Mesenchymal stem cell (in vitro differentiated cells and primary cell): ENCODE measurements at regions not wholly inside any gene's neighbourhood (a gene's known extent, or its start where the extent isn't known, plus 50 kb on each side); places are given as distances from the start of the nearest gene placed in this dataset.
"Not testable (repeated sequence)": the region's sequence is repeated elsewhere in the genome, so short reads cannot be mapped to it uniquely, and the experiment has no call there.

Source experiments
- DNase-seq: peaks from one replicate; pipeline ENCODE4 v3.0.0-alpha.2; 2013
- H2AFZ ChIP-seq: one replicate; pipeline ENCODE4 v1.6.1; 2013; ENCODE audit warnings: low read depth, mild to moderate bottlenecking, control low read depth, inconsistent platforms, low read length, moderate library complexity
- H2AK5ac ChIP-seq: 2 replicates; pipeline ENCODE4 v1.6.1; 2013; ENCODE audit warnings: low read length, moderate library complexity, mild to moderate bottlenecking, inconsistent platforms; ENCODE audit not compliant: severe bottlenecking
- H2BK120ac ChIP-seq: one replicate; pipeline ENCODE4 v1.6.1; 2013; ENCODE audit warnings: low read depth, mild to moderate bottlenecking, inconsistent platforms, low read length, moderate library complexity
- H2BK12ac ChIP-seq, 2 experiments: one replicate each; pipeline ENCODE4 v1.6.1; 2013; ENCODE audit warnings: inconsistent platforms in 2 of 2, low read length in 2 of 2, mild to moderate bottlenecking in 2 of 2, moderate library complexity in 2 of 2, control low read depth in 1 of 2
- H2BK15ac ChIP-seq: one replicate; pipeline ENCODE4 v1.6.1; 2013; ENCODE audit warnings: mild to moderate bottlenecking, low read depth, inconsistent platforms; ENCODE audit not compliant: poor library complexity, severe bottlenecking
- H2BK5ac ChIP-seq: 2 replicates; pipeline ENCODE4 v1.6.1; 2013; ENCODE audit warnings: low read depth, mild to moderate bottlenecking, low read length, control low read depth, inconsistent platforms; ENCODE audit not compliant: poor library complexity, severe bottlenecking
- H3K14ac ChIP-seq, 2 experiments: one replicate each; pipeline ENCODE4 v1.6.1; 2013; ENCODE audit warnings: inconsistent platforms in 2 of 2, low read length in 2 of 2, control low read depth in 1 of 2, mild to moderate bottlenecking in 1 of 2, moderate library complexity in 1 of 2
- H3K18ac ChIP-seq, 2 experiments: one replicate each; pipeline ENCODE4 v1.6.1; 2013; ENCODE audit warnings: inconsistent platforms in 2 of 2, low read length in 2 of 2, control low read depth in 1 of 2, low read depth in 1 of 2, mild to moderate bottlenecking in 1 of 2
- H3K23ac ChIP-seq, 2 experiments: one replicate each; pipeline ENCODE4 v1.6.1; 2013; ENCODE audit warnings: inconsistent platforms in 2 of 2, low read length in 2 of 2, mild to moderate bottlenecking in 2 of 2, moderate library complexity in 2 of 2, control low read depth in 1 of 2
- H3K27ac ChIP-seq: 2 replicates; pipeline ENCODE4 v1.5.1; 2013; ENCODE audit warnings: mild to moderate bottlenecking, moderate library complexity, low read length, control low read depth, inconsistent platforms; ENCODE audit not compliant: poor library complexity, severe bottlenecking
- H3K27me3 ChIP-seq, 2 experiments: 2 replicates each; pipeline versions ENCODE4 v1.6.1 to v1.7.0; 2013; ENCODE audit warnings: low read length in 2 of 2, mild to moderate bottlenecking in 2 of 2, moderate library complexity in 2 of 2, control low read depth in 1 of 2, inconsistent platforms in 1 of 2; ENCODE audit not compliant: control insufficient read depth in 1 of 2, insufficient read depth in 1 of 2
- H3K36me3 ChIP-seq, 2 experiments: 2 replicates each; pipeline versions ENCODE4 v1.6.1 to v1.7.0; 2013; ENCODE audit warnings: low read length in 2 of 2, control low read depth in 1 of 2, inconsistent platforms in 1 of 2, low read depth in 1 of 2, mild to moderate bottlenecking in 1 of 2; ENCODE audit not compliant: insufficient read depth in 2 of 2, control insufficient read depth in 1 of 2
- H3K4ac ChIP-seq, 2 experiments: one replicate each; pipeline ENCODE4 v1.6.1; 2013; ENCODE audit warnings: inconsistent platforms in 2 of 2, low read length in 2 of 2, mild to moderate bottlenecking in 2 of 2, moderate library complexity in 2 of 2, control low read depth in 1 of 2, low read depth in 1 of 2
- H3K4me1 ChIP-seq: 2 replicates; pipeline ENCODE4 v1.6.1; 2013; ENCODE audit warnings: low read depth, low read length, control low read depth; ENCODE audit not compliant: control insufficient read depth, insufficient read depth
- H3K4me2 ChIP-seq: 2 replicates; pipeline ENCODE4 v1.6.1; 2013; ENCODE audit warnings: low read length, mild to moderate bottlenecking, inconsistent platforms; ENCODE audit not compliant: poor library complexity, severe bottlenecking
- H3K4me3 ChIP-seq, 2 experiments: 2 replicates each; pipeline versions ENCODE4 v1.5.1 to v1.7.0; 2013; ENCODE audit warnings: low read length in 2 of 2, mild to moderate bottlenecking in 2 of 2, control low read depth in 1 of 2, low read depth in 1 of 2; ENCODE audit not compliant: insufficient read depth in 1 of 2
- H3K79me1 ChIP-seq: replicated peaks from 2 replicates; pipeline ENCODE4 v1.6.1; 2013; ENCODE audit warnings: mild to moderate bottlenecking, control low read depth, low read length, inconsistent platforms; ENCODE audit not compliant: poor library complexity, severe bottlenecking
- H3K9ac ChIP-seq: 2 replicates; pipeline ENCODE4 v1.7.0; 2013; ENCODE audit warnings: mild to moderate bottlenecking, low read length, moderate library complexity
- H3K9me3 ChIP-seq: 2 replicates; pipeline ENCODE4 v1.7.0; 2013; ENCODE audit warnings: mild to moderate bottlenecking, low read length; ENCODE audit not compliant: control insufficient read depth
- H4K8ac ChIP-seq: one replicate; pipeline ENCODE4 v1.6.1; 2013; ENCODE audit warnings: inconsistent platforms, mild to moderate bottlenecking, low read length, moderate library complexity
- H4K91ac ChIP-seq: one replicate; pipeline ENCODE4 v1.6.1; 2013; ENCODE audit warnings: mild to moderate bottlenecking, low read length, inconsistent platforms
- WGBS: methylation state at CpG from one replicate; pipeline ENCODE4 v1.1.7; 2013; ENCODE audit warnings: mixed read lengths; 5-methylcytosine and 5-hydroxymethylcytosine counted together

DNA sequence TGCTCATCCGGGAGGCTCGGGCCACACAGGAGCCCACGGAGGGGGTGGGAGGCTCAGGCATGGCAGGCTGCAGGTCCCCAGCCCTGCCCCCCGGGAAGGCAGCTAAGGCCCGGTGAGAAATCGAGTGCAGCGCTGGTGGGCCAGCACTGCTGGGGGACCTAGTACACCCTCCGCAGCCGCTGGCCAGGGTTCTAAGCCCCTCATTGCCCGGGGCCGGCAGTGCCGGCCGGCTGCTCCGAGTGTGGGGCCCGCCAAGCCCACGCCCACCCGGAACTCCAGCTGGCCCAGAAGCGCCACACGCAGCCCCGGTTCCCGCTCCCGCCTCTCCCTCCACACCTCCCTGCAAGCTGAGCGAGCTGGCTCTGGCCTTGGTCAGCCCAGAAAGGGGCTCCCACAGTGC lies 183.6 kb upstream of the ROBO1 start:
- not testable (repeated sequence) for H2BK5ac ChIP-seq, H2AFZ ChIP-seq, H2AK5ac ChIP-seq, H4K8ac ChIP-seq, H3K4ac ChIP-seq, H2BK120ac ChIP-seq, H3K23ac ChIP-seq, H3K4me2 ChIP-seq, H3K27me3 ChIP-seq, H2BK12ac ChIP-seq, H4K91ac ChIP-seq, H3K79me1 ChIP-seq, H3K4me1 ChIP-seq, H3K27ac ChIP-seq, H3K9me3 ChIP-seq, H3K9ac ChIP-seq, H3K36me3 ChIP-seq, H3K18ac ChIP-seq, DNase-seq, H3K14ac ChIP-seq, H3K4me3 ChIP-seq, H2BK15ac ChIP-seq
- WGBS = 97% methylated on average over 18 of the region's 23 CpGs

DNA sequence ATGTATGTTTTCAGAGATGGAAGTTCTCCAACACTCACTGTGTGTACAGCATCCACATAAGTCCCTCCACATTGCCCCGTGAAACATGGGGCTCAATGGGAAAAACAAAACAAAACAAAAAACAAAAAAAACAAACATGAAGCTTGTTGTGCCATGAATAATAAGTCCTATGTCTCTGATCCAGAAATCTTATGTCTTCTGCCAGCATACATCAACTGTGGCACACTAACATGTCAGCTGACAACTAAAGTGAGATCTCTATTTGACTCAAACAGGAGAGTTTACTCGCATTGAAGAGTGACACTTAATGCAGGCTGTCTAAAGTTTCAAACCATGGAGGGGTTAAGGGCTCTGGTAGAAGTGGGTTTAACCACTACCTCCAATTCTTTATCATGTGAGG lies 180.2 kb upstream of the ROBO1 start:
- H2AFZ ChIP-seq = no peak overlapping the region

DNA sequence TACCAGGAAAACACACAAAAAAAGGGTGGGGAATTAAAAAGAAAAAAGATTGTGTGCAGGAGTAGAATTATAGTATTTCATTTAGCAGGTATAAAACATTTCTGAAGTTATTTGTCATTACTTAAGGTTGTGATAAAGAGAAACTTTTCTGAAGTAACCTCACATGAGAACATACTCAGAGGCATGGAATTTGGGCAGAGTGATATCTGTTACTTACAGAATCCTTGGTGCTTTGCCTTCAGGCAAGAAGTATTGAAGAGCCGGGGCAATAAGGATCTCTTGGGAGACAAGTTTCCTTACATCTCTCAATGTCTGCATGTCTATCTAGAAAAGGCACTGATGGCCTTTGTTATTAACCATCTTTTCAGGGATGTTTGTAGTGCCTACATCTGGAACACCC lies 179.7 kb upstream of the ROBO1 start:
- no peak overlapping the region for H3K4me2 ChIP-seq
- no peak overlapping the region for H3K27ac ChIP-seq
- H3K14ac ChIP-seq = no peak overlapping the region
- H4K8ac ChIP-seq = no peak overlapping the region
- no peak overlapping the region for H3K4me3 ChIP-seq
- no peaks in the 10 kb centered on the region for H3K36me3 ChIP-seq
- no peak overlapping the region for H2BK5ac ChIP-seq
- H2BK120ac ChIP-seq = no peak overlapping the region
- DNase-seq = no peak
- H3K27me3 ChIP-seq = no peaks in the 10 kb centered on the region
- no peak overlapping the region for H2BK15ac ChIP-seq
- no peak overlapping the region for H3K4ac ChIP-seq
- H3K79me1 ChIP-seq = no peaks in the 10 kb centered on the region
- no peak overlapping the region for H2AFZ ChIP-seq
- WGBS = no CpG with 5 or more reads among the region's 1 CpG
- H2AK5ac ChIP-seq = no peak overlapping the region
- H4K91ac ChIP-seq = no peak overlapping the region
- no peak overlapping the region for H3K9ac ChIP-seq
- no peak overlapping the region for H2BK12ac ChIP-seq
- H3K9me3 ChIP-seq = no peaks in the 10 kb centered on the region
- H3K4me1 ChIP-seq = no peaks in the 10 kb centered on the region
- no peak overlapping the region for H3K18ac ChIP-seq
- no peak overlapping the region for H3K23ac ChIP-seq

More for the DNA sequence above, 180.2 kb upstream of the ROBO1 start:
- Histone ChIP-seq H3K9me3 (no peaks in the 10 kb centered on the region), H3K27me3 (no peaks in the 10 kb centered on the region), H3K36me3 (no peaks in the 10 kb centered on the region), H3K4me2 (no peak overlapping the region), H2BK120ac (no peak overlapping the region), H4K91ac (no peak overlapping the region), H2BK15ac (no peak overlapping the region), H3K27ac (no peak overlapping the region), H3K4ac (no peak overlapping the region), H3K4me3 (no peak overlapping the region), H4K8ac (no peak overlapping the region), H3K79me1 (no peaks in the 10 kb centered on the region), H3K4me1 (no peaks in the 10 kb centered on the region), H3K14ac (no peak overlapping the region), H3K9ac (no peak overlapping the region), H2AK5ac (no peak overlapping the region), H2BK5ac (no peak overlapping the region), H2BK12ac (no peak overlapping the region), H3K18ac (no peak overlapping the region), H3K23ac (no peak overlapping the region)
- no peak for DNase-seq
- WGBS = 80% methylated on average over 2 of the region's 2 CpGs

DNA sequence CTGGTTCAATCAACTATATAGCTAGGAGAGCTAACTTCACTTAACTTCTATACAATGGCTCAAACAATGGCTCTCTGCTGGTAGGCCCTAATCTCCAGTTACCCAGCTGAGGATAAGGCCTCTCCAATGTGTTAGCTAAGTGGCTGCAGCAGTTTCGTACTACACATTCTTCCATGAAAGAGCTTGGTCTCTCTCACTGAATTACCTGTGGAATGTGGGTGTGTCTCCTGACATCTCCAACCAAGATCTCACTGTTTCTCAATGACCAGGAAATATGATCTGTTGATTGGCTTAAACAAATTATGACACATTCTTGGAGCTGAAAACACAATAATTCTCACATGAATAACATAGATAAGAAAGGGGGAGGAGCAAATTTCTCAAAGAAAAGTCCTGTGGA lies 169.8 kb upstream of the ROBO1 start:
- no peaks in the 10 kb centered on the region for H3K79me1 ChIP-seq
- H2BK15ac ChIP-seq = no peak overlapping the region
- H3K4me1 ChIP-seq = no peaks in the 10 kb centered on the region
- no peaks in the 10 kb centered on the region for H3K36me3 ChIP-seq
- DNase-seq = no peak
- H2AFZ ChIP-seq = no peak overlapping the region
- no peak overlapping the region for H2BK5ac ChIP-seq
- no peak overlapping the region for H2BK120ac ChIP-seq
- H3K23ac ChIP-seq = no peak overlapping the region
- no peak overlapping the region for H2AK5ac ChIP-seq
- H4K8ac ChIP-seq = no peak overlapping the region
- no peak overlapping the region for H3K27ac ChIP-seq
- no peak overlapping the region for H3K4me3 ChIP-seq
- H3K9ac ChIP-seq = no peak overlapping the region
- no peaks in the 10 kb centered on the region for H3K27me3 ChIP-seq
- no peak overlapping the region for H3K18ac ChIP-seq
- H3K4ac ChIP-seq = no peak overlapping the region
- H3K14ac ChIP-seq = no peak overlapping the region
- no peaks in the 10 kb centered on the region for H3K9me3 ChIP-seq
- no peak overlapping the region for H3K4me2 ChIP-seq
- no peak overlapping the region for H2BK12ac ChIP-seq
- no peak overlapping the region for H4K91ac ChIP-seq
- WGBS = 57% methylated on average over 1 of the region's 1 CpG
